HG03565 (cell line): ENCODE measurements at regions not wholly inside any gene's neighbourhood (a gene's known extent, or its start where the extent isn't known, plus 50 kb on each side); places are given as distances from the start of the nearest gene placed in this dataset.
"Not testable (repeated sequence)": the region's sequence is repeated elsewhere in the genome, so short reads cannot be mapped to it uniquely, and the experiment has no call there.

Experiments used
- ATAC-seq: cut with Tn5 transposase; IDR thresholded peaks from one replicate; pipeline ENCODE4 v1.9.1; 2021; ENCODE audit warnings: mild to moderate bottlenecking, moderate library complexity; ENCODE audit not compliant: unreplicated experiment

DNA sequence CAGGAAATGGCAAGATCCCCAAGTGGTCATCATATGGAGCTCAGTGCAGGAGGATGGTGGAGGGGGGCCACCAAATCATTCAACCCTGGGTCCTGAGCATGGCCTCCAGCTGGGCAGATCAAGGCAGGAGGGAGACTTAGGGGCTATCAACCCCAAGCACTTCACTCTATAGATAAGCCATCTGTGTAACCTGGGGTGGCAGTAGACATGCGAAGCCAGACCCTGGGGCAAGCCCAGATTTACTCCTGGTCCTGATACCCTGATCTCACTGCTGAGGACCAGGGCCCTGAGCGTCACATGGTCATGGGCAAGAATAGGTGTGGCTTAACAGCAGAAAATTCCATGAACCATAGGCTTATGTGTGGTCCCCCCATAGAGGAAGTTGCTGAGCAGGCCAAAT lies 173.0 kb upstream of the ADCY1 start:
- ATAC-seq: no peak

DNA sequence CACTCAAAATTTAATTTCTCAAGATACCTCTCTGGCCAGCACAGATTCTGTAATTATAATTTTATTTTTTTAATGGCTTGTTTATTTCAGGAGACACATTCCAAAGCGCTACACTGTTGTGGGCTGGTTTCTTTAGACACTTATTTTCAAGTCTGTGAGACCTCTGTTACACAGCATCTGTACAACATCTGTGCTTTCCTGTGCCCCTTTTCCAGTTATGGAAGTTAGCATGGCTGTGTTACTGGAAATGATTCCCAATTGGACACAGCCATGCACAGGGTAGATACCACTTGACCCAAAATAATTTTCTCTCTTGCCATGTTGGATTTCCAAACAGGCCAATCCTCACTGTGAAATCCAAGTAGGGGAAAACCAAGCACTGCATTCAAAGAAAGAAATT lies 172.3 kb upstream of the ADCY1 start:
- ATAC-seq: no peak

DNA sequence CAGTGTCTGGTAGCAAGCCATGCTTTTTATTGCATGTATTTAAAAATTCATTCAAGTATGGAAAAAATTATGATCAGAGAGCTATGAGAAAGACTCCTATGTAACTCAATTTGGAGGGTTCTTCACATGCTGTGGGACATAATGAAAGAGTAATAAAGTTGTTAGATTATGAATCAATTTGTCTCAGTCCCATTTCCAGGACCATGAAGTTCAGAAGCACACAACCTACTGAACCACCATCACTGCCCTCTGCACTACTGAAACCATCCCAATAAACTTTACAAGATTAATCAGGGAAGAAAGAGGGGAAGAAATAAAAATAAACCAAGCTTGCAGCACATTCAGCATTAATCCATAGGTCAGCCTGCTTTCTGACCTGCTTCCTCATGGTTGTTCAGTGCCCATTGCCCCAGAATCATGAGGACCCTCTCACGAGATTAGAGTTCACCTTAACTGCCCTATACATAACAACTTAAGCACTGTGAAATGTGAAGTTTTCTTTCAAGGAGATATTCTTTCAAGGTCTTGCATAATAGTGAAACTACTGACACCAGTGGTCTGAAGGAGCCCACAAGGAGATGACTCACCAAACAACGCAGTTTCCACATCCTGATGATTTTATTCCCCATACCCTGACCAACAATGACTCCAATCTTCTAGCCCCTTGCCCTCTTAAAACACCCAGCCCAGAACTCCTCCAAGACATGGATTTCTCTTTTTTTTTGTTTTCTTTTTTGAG lies 171.5 kb upstream of the ADCY1 start:
- ATAC-seq: peak; percentile 64

DNA sequence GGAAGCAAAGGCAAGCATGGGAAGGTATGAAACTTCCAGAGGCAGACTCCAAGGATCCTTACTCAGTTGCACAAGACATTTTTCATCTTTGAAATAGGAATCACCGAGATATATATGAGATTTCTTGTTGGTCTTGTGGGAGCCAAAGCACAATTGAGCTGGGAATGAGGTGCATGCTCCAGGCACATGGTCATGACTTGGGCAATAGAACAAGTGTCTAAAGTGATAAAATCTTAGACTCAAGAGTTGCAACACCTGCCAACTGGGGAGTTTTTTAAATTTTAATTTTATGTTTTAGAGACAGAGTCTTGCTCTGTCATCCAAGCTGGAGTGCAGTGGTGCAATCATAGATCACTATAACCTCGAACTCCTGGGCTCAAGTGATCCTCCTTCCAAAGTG lies 169.5 kb upstream of the ADCY1 start:
- no peak for ATAC-seq

DNA sequence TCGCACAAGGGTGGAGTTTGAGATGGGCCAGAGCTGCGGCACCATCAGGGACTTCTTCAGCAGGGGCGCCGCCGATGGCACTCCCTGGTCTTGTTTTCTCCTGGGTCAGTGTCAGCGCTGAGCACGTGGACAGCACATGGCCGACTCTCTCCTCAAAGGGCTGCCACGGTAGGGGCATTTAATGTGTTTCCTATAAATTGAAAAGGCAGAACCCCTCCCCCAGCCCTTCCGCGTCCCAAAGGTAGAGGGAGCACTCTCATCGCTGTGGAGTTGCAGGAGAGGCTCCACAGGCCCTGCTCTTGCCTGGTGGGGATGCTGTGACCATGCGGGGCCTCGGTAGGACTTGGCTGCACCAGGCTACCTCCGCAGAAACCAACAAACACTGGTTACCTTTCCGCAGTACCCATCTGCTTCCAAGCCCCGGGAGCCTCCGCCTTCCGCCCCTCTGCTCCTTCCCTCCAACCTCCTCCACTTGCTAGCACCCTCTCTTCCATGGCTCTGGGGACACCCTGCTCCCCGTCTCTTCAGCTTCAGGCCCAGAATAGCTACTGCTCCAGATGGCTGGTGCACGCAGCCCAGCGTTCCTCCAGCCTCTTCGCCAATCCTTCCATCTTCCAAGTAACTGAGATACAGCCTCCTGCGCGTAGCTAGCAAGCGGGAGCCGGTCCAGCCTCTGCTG lies 166.3 kb upstream of the ADCY1 start:
- no peak for ATAC-seq

DNA sequence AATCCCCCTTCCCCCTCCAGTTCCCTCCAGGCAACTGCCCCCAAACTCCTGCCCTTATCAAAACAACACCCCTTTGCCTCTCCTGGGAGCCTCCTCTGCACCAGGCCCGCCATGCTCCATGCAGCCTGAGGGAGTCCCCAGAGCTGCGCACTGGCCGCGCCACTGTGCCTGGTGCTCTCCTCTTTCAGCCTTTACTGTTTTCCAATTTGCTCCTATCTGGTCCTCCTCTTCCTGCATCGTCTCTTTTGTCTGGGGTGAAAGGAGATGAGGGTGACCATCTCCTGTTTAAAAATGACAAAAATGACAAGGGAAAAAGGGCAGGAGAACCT lies 165.8 kb upstream of the ADCY1 start:
- no peak for ATAC-seq

DNA sequence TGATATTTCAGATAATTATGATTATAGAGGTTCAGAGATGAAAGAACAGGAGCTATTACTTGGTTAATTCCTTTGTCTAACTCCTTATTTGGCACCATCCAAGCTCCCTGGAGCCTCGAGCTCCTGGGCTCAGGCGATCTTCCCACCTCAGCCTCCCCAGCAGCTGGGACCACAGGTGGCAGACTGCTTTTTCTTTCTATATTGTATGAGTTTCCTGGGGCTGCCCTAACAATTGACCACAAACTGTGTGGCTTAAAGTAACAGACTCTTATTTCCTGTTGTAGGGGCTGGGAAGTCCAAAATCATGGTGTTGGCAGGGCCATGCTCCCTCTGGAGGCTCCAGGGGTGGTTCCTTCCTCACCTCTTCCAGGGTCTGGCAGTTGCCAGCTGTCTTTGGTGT lies 163.3 kb upstream of the ADCY1 start:
- ATAC-seq: no peak

DNA sequence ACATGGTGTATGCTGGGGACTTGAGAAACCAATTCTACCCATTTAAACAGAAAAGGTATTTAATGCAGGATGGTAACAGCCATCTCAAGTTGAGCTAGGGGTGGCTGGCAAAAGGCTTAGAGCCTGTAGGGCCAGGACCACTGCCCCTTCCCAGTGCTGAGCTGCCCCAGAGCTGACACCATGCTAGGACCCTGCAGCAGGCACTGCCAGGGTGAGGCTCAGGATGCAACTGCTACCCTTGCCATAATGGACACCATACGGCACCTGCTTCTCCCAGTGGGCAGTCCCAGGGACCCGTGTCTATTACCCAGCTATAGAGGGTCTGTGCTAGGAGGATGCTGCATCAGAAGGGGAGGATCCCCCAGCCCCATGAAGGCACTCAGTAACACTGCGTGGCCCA lies 160.7 kb upstream of the ADCY1 start:
- ATAC-seq: no peak

DNA sequence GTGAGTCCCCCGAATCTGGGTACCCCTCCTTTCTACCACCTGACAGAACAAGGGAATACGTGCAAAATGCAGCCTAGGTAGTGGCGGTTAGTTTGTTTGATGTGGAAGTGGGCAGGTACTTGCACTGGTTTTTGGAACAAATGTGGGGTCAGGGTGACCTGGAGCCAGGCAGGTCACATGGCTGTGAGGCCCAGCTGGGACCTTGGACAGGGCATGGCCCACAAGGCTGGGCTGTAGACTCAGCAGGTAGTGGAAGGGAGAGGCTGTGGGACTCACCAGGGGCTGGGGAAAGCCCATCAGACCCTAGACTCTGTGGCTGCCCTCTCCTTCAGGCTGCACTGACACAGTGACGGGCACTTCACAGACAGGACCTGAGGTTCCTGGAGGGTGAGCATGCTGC lies 159.9 kb upstream of the ADCY1 start:
- no peak for ATAC-seq

DNA sequence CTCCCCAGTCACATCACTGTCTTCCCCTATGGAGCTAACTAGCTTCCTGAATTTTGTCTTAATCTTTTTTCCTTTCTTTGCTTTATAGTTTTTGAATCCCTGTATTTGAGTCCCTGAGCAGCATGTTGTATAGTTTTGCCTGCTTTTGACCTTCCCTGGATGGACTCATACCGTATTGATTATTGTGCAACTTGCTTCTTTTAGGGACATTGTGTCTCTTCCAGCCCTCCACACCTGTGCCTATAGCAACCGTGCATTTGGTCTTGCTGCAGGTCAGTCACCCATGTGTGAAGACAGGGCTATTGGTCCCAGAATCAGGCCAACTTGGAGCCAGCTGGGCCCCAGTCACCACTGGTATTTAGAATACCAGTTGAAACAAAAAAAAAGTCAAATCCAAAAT lies 158.9 kb upstream of the ADCY1 start:
- no peak for ATAC-seq

DNA sequence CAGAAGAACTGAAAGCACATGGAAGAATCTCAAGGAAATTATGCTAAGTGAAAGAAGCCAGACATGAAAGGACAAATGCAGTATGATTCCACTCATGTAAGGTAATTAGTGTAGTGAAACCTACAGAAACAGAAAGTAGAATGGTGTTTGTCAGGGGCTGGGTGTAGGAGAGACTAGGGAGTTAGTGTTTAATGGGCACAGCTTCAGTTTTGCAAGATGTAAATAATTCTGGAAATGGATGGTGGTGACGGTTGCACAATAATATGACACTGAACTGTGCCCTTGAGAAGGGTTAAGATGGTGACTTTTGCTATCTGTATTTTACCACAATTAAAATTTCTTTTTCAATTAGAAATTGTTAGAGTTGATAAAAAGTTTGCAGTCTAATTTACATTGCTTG lies 157.3 kb upstream of the ADCY1 start:
- no peak for ATAC-seq

DNA sequence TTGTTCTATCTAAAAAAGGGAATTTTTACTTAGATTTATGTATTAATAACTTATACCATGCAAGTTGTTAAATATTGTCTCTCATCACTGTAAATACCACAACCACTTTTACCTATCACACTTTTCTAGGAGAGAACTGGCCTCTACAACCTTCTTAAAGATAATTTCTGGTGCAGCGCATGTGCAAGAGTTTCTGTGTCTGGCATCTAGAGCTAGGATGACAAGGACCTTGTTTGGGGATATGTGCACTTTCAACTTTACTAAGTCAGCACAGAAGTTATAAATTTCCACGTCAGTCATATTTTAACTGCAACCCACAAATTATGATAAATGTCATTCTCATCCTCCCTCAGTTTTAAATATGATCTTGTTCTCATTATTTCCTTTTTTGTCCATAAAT lies 156.9 kb upstream of the ADCY1 start:
- no peak for ATAC-seq

DNA sequence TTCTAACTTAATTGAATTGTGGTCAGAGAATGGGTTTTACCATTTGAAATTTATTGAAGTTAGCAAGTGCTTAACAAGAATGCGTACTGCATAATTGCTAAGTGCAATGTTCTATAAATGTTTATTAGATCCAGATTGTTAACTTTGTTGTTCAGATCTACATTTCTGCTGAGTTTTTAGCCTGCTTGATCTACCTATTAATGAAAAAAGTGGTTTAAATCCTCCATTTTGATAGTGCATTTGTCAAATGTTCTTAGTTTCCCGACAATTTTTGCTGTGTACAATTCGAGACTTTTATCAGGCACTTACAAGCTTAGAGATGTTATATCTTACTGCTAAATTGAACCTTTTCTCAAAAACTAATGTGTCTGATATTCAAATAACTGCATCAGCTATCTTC lies 156.4 kb upstream of the ADCY1 start:
- no peak for ATAC-seq

DNA sequence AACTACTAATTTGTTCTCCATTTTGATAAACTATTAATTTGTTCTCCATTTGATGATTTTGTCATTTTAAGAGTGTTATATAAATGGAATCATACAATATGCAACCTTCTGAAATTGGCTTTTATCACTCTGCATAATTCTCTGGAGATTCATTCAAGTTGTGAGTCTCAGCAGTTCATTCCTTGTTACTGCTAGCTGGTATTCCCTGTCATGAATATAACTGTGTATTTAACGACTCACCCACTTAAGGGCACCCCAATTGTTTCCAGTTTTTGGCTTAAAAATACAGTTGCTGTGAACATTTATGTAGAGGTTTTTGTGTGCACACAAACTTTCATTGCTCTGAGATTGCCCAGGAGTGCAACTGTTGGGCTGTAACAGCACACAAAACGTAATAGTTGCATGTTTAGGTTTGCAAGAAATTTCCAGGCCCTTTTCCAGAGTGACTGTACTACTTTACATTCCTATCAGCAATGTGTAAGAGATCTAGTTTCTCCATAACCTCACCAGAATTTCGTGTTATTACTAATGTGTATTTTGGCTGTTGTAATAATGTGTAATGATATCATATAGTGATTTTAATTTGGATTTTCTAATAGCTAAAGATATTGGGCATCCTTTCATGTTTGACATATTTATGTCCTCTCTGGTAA lies 153.2 kb upstream of the ADCY1 start:
- no peak for ATAC-seq

DNA sequence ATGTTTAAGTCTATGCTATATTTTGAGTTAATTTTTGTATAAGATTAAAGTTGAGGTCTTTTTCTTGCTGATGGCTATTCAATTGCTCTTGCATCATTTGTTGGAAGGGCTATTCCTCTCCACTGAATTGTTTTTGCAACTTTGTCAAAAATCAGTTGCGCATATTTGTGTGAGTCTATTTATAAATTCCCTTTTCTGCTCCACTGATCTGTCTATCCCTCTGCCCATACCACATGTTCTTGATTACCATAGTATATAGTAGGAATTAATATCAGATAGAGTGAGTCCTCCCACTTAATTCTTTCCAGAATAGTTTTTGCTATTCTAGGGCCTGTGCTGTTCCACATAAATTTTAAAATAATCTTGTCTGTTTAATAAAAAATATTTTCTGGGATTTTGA lies 152.4 kb upstream of the ADCY1 start:
- ATAC-seq: no peak

DNA sequence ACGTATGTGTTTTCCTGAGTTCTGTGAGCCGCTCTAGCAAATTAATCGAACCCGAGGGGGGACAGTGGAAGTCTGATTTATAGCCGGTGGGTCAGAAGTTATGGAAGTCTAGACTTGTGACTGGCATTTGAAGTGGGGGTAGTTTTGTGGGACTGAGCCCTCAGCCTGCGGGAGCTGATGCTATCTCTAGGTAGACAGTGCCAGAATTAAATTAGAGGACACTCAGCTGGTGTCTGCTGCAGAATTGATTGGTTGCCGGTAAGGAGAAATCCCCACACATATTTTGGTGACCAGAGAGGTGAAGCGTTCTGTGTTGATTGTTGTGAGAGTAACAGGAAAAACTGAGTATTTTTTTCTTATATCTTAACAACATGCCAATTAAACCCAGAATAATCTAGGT lies 143.8 kb upstream of the ADCY1 start:
- no peak for ATAC-seq

DNA sequence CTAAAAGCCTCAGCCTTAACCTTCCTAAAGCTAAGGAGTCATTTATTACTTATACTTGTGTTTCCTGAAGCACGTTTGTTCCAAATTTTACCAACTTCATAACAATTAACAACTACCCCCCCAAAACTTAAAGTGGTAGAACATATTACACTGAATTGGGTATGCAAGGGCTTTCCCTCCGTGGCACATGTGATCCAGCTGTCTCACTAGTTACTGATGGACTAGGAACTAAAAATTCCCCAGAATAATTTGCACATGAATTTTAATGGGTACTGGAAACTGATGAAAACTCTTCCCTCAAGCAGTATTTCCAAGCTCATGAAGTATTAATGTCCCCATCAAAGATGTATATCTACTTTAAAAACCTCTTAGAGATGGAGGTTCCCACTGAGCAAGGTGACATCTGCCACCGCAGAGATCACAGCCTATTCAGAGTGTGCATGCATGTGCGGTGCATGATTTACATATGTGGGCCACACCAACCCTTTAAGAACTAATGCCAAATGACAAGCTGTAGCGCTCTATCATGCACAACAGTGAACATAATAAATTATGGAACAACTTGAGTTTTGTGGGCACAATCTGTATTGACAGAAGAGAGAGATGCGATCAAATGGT lies 139.9 kb upstream of the ADCY1 start:
- no peak for ATAC-seq

DNA sequence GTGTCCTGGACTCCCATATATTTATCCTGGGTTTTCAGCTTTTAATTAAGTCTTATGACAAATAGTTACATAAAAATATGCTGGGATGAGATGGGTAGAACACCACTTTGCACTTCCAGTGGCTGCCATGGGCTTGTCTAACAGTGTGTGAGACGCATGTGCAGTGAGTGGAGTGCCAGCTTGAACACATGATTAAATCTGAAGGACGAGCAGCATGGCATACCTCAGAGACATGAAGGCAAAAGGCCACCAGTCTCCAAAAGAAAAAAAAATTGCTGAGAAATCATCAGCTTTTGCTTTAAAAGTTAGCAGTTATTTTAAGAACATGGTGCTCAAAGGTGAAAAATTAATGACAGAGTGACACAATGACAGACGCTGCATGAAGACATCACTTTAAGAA lies 139.0 kb upstream of the ADCY1 start:
- ATAC-seq: no peak

DNA sequence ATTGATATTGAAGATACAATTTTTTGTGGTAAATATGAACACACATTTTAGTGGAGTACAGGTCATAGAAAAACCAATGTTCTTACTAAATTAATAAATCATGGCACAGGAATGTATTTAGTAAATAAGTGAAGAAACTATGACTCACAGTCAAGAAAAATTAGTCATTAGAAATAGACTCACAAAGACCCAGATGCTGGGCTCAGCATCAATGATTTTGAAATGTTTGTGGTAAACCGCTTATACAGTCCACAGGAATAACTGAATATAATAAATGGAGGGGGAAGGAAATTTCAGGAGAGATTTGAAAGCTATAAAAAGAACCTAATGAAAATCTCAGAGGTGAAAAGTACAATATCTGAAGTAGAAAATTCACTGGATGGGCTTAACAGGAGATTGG lies 138.3 kb upstream of the ADCY1 start:
- no peak for ATAC-seq

DNA sequence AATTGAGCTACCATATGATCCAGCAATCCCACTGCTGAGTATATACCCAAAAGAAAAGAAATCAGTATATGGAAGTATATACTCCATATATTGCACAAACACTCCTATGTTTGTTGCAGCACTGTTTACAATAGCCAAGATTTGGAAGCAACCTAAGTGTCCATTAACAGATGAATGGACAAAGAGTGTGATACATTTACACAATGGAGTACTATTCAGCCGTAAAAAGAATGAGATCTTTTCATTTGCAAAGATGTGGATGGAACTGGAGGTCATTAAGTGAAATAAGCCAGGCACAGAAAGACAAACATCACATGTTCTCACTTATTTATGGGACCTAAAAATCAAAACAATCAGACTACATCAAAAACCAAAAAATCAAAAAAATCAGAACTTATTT lies 133.4 kb upstream of the ADCY1 start:
- not testable (repeated sequence) for ATAC-seq

DNA sequence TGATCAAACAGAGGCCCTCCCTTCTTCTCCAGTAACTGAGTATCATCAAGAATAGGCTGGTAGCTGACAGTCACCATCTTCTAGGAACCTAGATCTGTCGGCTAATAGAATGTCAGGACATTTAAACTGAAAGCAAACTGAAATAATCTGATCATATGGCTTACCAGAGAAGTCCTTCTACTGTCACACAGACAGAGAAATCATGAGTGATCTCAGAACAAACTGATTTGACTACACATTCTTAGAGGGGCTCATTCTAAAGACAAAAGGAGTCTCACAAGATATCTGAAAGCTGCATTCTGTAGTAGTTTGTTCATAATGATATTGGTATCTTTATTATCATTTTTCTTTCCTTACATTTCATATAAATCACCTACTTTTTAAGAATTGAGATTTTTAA lies 130.9 kb upstream of the ADCY1 start:
- ATAC-seq: peak; percentile 44
